Activated B cell treated with CpG ODN at 0.5 μM for 24 hours (primary cell): ENCODE measurements at regions not wholly inside any gene's neighbourhood (a gene's known extent, or its start where the extent isn't known, plus 50 kb on each side); places are given as distances from the start of the nearest gene placed in this dataset.

Source experiments
- ATAC-seq: fragments of 200-7000 bp; cut with Tn5 transposase; one replicate; pipeline ENCODE4 v1.10.0; 2021; ENCODE audit warnings: low read depth, mild to moderate bottlenecking, moderate library complexity
- CTCF ChIA-PET: fragments of 350-600 bp; sonication (Branson Sonifier 250); formaldehyde crosslinking; loops from one replicate; lab custom pipeline; 2021; ENCODE audit warnings: antibody characterized with exemption; lab: Charles Lee
- POLR2A ChIA-PET: fragments of 350-600 bp; sonication (Branson Sonifier 250); formaldehyde crosslinking; loops from one replicate; lab custom pipeline; 2021; ENCODE audit warnings: antibody characterized with exemption; lab: Charles Lee
- DNase-seq: peaks from one replicate; pipeline ENCODE4 v3.0.0; 2022
- H3K27ac Mint-ChIP-seq: one replicate; pipeline ENCODE4 v1.8.0; 2020; ENCODE audit warnings: mixed read lengths
- H3K27me3 Mint-ChIP-seq: one replicate; pipeline ENCODE4 v1.8.0; 2021; ENCODE audit warnings: mixed read lengths
- H3K36me3 Mint-ChIP-seq: one replicate; pipeline ENCODE4 v1.8.0; 2021; ENCODE audit warnings: low read depth, mixed read lengths
- H3K4me1 Mint-ChIP-seq: one replicate; pipeline ENCODE4 v1.8.0; 2021; ENCODE audit warnings: mixed read lengths
- H3K4me3 Mint-ChIP-seq: one replicate; pipeline ENCODE4 v1.8.0; 2020; ENCODE audit warnings: mild to moderate bottlenecking, mixed read lengths
- H3K9me3 Mint-ChIP-seq: one replicate; pipeline ENCODE4 v1.8.0; 2020; ENCODE audit warnings: mixed read lengths
- intact Hi-C: fragments of 100-400 bp; cut with micrococcal nuclease; formaldehyde crosslinking; loops from one replicate; pipeline ENCODE4 v1.15.1; 2024
- TF ChIP-seq, protein P1 (sequence below): fragments of 200-600 bp; IDR thresholded peaks from one replicate; pipeline ENCODE4 v1.8.0; 2022; ENCODE audit warnings: antibody characterized with exemption, mild to moderate bottlenecking

DNA sequence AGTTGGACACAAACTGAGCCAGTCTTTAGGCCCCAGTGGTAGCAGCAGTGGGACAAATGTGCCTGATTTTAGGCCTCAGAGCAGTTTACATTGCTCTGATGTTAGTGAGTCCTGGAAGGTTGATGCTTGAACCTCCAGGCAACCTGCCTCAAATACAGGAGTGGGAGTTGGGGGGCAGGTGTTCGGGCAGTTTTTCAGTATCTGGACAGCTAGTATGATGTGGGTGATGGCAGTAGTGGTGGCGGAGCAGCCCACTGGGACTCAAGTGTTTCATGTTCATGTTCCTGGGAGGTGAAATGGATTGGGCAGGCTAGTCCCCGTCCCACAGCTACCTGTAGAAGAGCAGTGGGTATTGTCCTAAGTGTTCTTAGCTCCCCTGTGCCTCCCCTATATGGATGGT lies 857.8 kb downstream of the JRKL start:
- H3K9me3 Mint-ChIP-seq: peaks cover 4% of the 10 kb centered on the region
- no peak overlapping the region for H3K4me3 Mint-ChIP-seq
- ATAC-seq: no peak
- no peaks in the 10 kb centered on the region for H3K36me3 Mint-ChIP-seq
- no peaks in the 10 kb centered on the region for H3K27me3 Mint-ChIP-seq
- no peak overlapping the region for H3K27ac Mint-ChIP-seq
- ChIA-PET POLR2A (no interaction called here), CTCF (no interaction called here)
- H3K4me1 Mint-ChIP-seq: no peaks in the 10 kb centered on the region
- intact Hi-C loops: no loop called here
- TF ChIP-seq, protein P1, sequence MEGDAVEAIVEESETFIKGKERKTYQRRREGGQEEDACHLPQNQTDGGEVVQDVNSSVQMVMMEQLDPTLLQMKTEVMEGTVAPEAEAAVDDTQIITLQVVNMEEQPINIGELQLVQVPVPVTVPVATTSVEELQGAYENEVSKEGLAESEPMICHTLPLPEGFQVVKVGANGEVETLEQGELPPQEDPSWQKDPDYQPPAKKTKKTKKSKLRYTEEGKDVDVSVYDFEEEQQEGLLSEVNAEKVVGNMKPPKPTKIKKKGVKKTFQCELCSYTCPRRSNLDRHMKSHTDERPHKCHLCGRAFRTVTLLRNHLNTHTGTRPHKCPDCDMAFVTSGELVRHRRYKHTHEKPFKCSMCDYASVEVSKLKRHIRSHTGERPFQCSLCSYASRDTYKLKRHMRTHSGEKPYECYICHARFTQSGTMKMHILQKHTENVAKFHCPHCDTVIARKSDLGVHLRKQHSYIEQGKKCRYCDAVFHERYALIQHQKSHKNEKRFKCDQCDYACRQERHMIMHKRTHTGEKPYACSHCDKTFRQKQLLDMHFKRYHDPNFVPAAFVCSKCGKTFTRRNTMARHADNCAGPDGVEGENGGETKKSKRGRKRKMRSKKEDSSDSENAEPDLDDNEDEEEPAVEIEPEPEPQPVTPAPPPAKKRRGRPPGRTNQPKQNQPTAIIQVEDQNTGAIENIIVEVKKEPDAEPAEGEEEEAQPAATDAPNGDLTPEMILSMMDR: no peak
- no peak for DNase-seq

DNA sequence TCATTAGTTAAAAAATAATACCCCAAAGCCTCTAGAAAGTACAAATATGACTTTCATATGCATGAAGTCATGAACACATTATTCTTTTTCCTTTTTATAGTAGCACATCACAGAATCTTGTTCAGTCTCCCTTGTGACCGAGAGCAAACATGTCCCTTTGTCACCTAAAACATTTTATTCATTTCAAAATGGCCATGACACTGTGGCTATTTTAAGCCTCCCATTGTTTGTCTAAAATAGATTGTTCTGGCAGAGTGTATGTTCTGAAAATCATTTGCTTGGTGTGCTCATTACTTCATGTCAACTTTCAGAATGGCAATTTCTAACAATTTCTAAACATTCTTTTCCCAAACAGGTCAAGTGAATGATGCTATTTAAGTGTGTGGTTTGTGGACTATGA lies 865.0 kb downstream of the JRKL start:
- no peaks in the 10 kb centered on the region for H3K36me3 Mint-ChIP-seq
- ATAC-seq: no peak
- no peak overlapping the region for H3K4me3 Mint-ChIP-seq
- CTCF ChIA-PET: no interaction called here
- no peaks in the 10 kb centered on the region for H3K27me3 Mint-ChIP-seq
- intact Hi-C loops: no loop called here
- TF ChIP-seq, protein P1: no peak
- no peaks in the 10 kb centered on the region for H3K9me3 Mint-ChIP-seq
- H3K27ac Mint-ChIP-seq: no peak overlapping the region
- no peak for DNase-seq
- POLR2A ChIA-PET: no interaction called here
- no peaks in the 10 kb centered on the region for H3K4me1 Mint-ChIP-seq

DNA sequence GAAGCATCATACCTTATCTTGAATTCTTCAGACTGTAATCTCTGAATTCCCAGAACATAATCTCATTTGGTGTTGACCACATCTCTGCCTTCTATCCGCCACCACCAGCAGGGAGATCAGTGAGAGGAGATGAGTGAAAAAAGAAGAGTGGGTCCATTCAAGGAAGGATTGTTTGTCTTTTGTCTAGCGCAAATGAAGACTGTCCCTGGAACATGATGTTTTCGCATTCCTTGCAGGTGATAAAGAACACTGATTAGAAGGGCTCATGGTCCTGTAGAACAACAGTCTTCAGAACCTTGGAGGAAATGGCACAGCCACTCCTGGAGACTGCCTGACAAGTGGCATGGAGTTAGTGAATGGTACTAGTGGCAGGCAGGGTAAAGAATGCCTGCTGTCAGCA lies 869.6 kb downstream of the JRKL start:
- ATAC-seq: no peak
- intact Hi-C loops: no loop called here
- H3K27ac Mint-ChIP-seq: no peak overlapping the region

DNA sequence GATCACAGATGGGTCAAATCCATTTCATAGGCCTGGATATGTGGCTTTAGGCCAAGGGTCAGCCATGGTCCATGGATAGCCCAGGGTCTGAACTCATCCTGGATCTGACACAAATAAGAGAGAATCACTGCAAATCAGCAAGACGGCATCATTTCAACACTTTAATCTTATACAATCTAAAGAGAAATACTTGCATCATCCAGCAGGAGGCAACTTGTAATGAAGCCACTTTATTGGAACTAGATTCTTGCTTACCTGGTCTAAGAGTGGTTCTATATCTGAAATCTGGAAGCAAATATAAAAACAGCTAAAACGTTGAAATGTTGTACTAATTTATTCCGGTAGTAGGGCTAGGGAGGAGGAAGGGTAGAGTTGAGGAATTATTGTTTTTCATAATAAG lies 870.1 kb downstream of the JRKL start:
- Mint-ChIP-seq H3K4me1 (no peaks in the 10 kb centered on the region), H3K36me3 (no peaks in the 10 kb centered on the region), H3K27ac (no peak overlapping the region), H3K9me3 (no peaks in the 10 kb centered on the region), H3K27me3 (no peaks in the 10 kb centered on the region), H3K4me3 (no peak overlapping the region)
- ChIA-PET POLR2A (no interaction called here), CTCF (no interaction called here)
- intact Hi-C loops: no loop called here
- TF ChIP-seq, protein P1: no peak
- DNase-seq: no peak
- ATAC-seq: no peak

More for the DNA sequence above, 869.6 kb downstream of the JRKL start:
- ChIA-PET POLR2A (no interaction called here), CTCF (no interaction called here)
- no peak for DNase-seq
- TF ChIP-seq, protein P1: no peak
- no peak overlapping the region for H3K4me3 Mint-ChIP-seq
- no peaks in the 10 kb centered on the region for H3K36me3 Mint-ChIP-seq
- no peaks in the 10 kb centered on the region for H3K9me3 Mint-ChIP-seq
- H3K4me1 Mint-ChIP-seq: no peaks in the 10 kb centered on the region
- H3K27me3 Mint-ChIP-seq: no peaks in the 10 kb centered on the region

DNA sequence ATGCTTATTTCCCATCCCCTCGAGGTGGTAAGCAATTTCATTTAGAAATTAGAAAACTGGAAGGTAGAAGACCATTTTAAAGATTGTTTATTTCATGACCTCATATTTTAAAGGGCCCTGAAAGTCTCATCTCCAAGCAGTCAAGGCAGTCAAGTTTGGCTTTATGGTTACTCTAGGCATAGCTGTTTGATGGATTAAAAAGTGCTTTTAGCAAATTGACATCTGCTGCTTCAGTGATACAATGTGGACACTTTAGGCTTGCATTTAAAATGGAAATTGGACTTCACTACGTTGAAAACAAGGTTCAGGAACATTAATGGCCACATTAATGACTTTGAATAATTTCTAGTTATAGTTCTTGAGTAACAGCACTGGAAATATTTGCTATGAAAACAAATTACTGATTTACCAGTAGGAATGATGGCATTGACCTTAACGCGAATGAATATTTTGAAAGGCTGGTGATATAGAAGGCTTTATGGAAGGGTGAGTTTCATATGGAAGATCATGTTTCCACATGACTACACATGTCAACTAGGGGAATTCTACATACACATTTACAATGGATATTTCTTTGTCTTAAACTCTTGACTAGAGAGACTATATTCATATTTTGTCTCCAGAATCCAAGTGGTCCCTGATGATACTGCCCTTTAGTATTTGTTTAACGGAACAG lies 873.5 kb downstream of the JRKL start:
- intact Hi-C loops: no loop called here
- ChIA-PET CTCF (no interaction called here), POLR2A (no interaction called here)
- Mint-ChIP-seq H3K27me3 (no peaks in the 10 kb centered on the region), H3K4me3 (no peak overlapping the region), H3K4me1 (no peaks in the 10 kb centered on the region), H3K36me3 (no peaks in the 10 kb centered on the region), H3K9me3 (peaks cover 1% of the 10 kb centered on the region), H3K27ac (no peak overlapping the region)
- TF ChIP-seq, protein P1: no peak
- ATAC-seq: no peak
- no peak for DNase-seq
